GM20000 (cell line): ENCODE measurements at regions not wholly inside any gene's neighbourhood (a gene's known extent, or its start where the extent isn't known, plus 50 kb on each side); places are given as distances from the start of the nearest gene placed in this dataset.

Source experiments
- DNase-seq: peaks from one replicate; pipeline ENCODE4 v3.0.0; 2012; ENCODE audit warnings: low spot score
- TF ChIP-seq, protein P1 (sequence below): IDR thresholded peaks from 2 replicates; pipeline ENCODE4 v1.5.1; 2012; ENCODE audit warnings: mild to moderate bottlenecking, control low read depth; ENCODE audit errors: extremely low read depth, missing control alignments

DNA sequence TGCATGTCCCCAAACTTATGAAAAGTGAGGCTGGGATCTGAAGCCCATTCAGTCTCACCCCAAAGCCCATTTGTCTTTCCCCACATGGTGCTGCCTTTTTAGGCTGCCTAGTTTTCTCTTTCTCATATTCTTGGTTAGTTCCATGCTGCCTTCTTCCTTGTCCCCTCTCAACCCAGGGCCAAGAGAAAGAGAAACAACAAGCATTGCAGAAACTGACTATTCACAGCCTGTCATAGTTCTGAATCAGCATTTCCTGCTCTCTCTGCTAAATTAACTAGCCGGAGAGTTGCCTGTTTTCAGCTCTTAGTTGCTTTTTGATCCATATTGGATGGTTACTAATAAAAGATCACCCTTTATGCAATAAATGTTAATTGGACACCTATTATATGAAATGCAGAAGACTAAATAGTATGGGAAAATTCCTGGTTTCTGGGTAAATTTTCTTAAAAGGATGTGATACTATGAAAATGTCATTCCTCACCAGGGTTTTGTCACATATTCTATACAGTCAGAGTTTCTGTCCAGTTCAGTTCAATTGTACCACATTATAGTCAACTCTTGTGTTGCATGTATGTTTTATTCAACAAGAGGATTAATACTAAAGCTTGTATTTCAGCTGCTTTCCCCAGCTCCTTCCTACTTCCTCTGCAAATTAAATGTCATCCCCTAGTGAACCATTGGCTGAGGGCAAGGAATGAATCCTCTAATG, 246.5 kb downstream of the GALR1 start:
- no peak for DNase-seq
- TF ChIP-seq, protein P1, sequence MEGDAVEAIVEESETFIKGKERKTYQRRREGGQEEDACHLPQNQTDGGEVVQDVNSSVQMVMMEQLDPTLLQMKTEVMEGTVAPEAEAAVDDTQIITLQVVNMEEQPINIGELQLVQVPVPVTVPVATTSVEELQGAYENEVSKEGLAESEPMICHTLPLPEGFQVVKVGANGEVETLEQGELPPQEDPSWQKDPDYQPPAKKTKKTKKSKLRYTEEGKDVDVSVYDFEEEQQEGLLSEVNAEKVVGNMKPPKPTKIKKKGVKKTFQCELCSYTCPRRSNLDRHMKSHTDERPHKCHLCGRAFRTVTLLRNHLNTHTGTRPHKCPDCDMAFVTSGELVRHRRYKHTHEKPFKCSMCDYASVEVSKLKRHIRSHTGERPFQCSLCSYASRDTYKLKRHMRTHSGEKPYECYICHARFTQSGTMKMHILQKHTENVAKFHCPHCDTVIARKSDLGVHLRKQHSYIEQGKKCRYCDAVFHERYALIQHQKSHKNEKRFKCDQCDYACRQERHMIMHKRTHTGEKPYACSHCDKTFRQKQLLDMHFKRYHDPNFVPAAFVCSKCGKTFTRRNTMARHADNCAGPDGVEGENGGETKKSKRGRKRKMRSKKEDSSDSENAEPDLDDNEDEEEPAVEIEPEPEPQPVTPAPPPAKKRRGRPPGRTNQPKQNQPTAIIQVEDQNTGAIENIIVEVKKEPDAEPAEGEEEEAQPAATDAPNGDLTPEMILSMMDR, result no peak

DNA sequence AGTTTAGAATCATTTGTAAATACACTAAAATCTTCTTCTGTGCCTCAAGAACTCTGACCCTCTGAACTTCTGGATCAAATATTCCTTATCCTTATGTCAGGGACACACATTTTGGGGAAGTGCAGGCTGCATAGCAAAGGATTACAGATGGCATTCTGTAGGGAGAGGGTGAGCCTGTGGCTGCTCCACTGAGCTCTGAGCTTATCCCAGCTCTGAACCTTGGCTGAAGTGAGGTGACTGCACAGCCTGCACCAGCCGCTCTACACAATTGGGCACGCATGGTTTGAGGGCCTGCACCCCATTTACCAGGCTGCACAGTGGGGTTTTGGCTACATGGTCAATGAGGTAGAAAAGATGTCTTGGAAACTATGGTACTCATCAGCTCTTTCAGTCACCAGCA, 251.6 kb downstream of the GALR1 start:
- TF ChIP-seq, protein P1, result no peak
- DNase-seq, result no peak

DNA sequence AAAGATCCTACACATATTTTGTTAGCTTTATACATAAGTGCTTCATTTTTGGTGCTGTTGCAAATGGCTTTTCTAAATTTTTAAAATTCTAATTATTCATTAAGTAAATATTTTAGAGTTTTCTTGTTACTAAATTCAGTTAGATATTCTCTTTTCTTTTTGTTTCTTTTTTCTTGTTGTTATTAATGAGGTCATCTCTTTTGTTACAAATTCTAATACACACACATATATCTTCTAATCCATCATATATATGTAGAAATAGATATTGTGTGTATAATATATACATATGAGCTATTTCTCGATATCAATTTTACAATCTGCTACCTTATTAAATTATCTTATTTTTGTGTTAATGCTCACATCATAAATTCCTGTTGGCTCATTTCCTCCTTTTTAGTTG, 255.9 kb downstream of the GALR1 start:
- no peak for DNase-seq
- TF ChIP-seq, protein P1, result no peak

DNA sequence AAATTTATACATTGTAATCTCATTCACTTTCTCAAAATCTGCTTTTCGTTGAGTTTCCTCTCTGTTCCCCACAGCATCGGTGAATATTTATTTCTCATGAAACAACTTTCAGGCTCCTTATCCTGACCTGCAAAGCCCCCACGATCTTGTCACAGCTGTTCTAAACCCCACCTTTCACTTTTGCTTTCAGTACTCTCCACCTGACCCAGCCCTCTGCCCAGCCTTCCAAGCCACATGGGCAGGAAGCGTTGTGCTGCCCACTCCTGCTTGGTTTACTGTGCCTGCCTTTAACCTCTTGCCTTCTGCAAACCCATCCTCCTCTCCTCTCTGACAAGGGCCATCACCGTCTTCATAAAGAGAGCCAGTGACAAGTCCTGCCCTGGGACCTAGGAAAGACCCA, 262.5 kb downstream of the GALR1 start:
- TF ChIP-seq, protein P1, result no peak
- DNase-seq, result no peak

DNA sequence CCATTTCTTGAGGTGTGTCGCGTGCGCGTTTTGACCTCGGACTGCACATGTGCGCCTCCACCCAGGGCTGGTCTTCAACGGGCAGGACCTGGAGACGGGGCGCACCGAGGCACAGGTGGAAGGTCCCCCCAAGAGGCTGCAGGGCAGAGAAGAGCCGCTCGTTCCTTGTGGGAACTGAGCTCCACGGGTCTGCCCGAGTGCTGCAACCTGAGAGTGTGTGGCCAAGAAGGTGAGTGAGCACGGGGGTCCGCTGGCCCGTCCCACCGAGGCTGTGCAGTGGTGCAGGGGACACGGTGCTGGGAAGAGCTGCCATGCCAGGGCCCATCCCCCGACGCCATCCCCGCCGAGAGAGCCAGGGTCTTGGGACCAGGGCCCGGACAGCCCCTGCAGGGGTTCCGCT, 268.3 kb downstream of the GALR1 start:
- DNase-seq, result no peak
- TF ChIP-seq, protein P1, result no peak

DNA sequence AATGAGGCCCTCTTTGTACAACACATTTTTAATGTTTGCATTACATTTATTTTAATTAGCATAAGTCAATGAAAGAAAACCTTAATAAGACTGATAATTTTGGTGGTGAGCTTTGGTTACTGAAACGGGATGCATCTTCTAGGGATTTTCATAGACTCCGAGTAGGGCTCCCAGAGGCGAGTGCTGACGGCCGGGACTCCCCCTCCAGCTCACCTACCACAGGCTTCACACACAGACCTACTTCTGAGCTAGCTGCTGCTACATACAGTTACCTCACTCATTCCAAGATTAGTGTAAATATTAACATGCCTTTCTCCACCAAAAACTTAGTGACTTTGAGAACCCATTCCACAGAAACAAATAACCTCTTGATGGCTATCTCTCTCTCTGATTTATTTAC, 271.1 kb downstream of the GALR1 start:
- TF ChIP-seq, protein P1, result no peak
- DNase-seq, result no peak

DNA sequence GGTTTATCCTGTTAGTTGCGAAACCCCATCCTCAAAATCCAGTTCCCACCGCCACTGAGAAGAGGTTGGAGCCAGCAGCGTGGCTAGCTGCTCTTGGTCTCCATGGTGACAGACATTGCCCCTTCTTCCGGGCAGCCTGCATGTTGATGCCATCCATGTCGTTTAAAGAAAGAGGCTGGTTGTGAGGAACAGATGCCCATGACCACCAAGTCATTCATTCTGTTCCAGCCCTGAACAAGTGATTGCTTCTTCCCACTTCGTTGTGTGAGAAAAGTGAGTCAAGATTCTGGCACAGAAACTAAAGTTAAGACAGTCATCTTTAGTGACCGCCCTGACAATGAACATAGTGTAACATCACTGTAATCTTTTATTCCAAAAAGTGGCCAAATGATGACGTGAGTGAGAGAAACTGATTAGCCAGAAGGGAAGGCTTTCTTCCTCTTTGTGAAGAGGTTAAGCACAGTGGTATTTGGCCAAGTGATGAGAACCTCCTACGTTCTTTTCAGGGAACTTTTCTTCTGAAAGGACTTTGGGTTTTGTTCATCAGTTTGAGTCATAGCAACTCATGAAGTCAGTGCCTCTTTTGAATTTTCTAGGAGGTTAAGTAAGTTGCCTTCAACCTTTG, 272.5 kb downstream of the GALR1 start:
- no peak for DNase-seq
- TF ChIP-seq, protein P1, result no peak
